ENCODE measurements at regions not wholly inside any gene's neighbourhood (a gene's known extent, or its start where the extent isn't known, plus 50 kb on each side); places are given as distances from the start of the nearest gene placed in this dataset.

GRCh38 chr6:40074306-40075055 is 140.2 kb upstream of the MOCS1 start:
- DNase-seq (ENCODE audit: low spot score) = no peak

- no peak for DNase-seq (ENCODE audit: low spot score)
Observed at GRCh38 chr6:40066372-40066771, 132.1 kb upstream of the MOCS1 start.

GRCh38 chr6:40056865-40057264 is 122.6 kb upstream of the MOCS1 start:
- DNase-seq (ENCODE audit: low spot score) = no peak

DNA sequence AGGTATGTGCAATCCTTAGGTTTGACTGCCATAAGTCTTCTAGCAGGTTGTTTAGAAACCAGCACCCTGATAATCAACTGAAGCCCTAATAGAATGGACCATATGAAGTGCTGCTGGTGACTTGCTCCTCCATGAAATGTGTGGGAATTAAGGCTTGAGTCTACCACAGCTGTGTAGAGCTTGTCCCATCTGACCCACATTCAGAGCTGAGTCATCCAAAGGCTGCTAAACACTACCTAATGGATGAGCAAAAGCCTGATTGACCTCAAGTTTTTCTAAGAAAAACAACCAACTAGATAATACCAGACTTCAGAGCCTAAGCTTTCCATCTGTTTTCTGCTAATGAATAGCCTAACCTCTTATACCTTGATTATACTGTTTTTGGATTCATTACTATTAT is 120.3 kb upstream of the MOCS1 start:
- no peak for DNase-seq (ENCODE audit: low spot score)

DNA sequence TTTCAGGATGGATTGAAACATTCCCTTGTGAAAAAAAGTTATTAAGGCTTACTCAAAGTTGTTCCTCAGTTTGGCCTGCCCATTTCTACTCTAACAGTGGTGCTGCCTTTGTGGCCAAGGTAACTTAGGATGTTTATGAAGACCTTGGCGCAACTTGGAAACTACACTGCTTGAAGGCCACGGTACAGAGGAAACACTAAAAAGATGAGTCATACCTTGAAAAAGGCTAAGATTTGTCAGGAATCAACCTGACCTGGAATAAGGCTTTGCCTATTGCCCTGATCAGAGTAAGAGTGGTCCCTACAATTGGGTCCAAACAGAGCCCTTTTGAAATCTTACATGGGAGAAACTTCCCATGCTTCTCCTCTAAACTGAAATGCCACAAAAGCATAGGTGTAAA is 119.9 kb upstream of the MOCS1 start:
- no peak for DNase-seq (ENCODE audit: low spot score)

GRCh38 chr6:40049128-40049527 is 114.9 kb upstream of the MOCS1 start:
- no peak for DNase-seq (ENCODE audit: low spot score)

DNA sequence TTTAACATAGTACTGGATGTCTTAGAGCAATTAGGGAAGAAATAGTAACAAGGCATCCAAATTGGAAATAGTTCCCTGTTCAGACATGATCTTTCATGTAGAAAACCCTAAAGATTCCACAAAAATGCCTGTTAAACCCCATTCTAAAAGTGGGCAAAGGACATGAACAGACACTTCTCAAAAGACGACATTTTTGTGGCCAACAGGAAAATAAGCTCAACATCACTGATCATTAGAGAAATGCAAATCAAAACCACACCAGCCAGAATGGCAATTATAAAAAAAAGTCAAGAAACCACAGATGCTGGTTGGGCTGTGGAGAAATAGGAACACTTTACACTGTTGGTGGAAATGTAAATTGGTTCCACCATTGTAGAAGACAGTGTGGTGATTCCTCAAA is 109.9 kb upstream of the MOCS1 start:
- no peak for DNase-seq (ENCODE audit: low spot score)

DNA sequence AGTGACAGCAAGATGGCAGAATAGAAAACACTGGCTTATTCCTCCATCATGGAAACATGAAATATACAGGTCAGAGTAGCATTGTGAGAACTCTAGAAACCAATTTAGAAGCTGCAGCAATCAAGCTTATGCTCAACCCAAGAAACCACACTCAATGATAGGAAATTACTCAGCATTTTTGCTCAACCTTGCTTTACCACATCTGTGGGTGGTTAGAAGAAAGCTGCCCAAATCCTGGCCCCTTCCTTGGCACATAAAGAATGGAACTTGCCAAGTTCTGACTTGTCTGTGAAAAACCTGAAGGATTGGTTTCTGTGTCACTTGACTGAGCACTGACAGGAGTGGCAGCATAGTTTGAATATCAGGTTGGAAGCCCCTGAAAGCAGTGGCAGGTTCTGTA is 108.0 kb upstream of the MOCS1 start:
- no peak for DNase-seq (ENCODE audit: low spot score)

- no peak for DNase-seq (ENCODE audit: low spot score)
Observed at GRCh38 chr6:40039042-40039441, 104.8 kb upstream of the MOCS1 start.

DNA sequence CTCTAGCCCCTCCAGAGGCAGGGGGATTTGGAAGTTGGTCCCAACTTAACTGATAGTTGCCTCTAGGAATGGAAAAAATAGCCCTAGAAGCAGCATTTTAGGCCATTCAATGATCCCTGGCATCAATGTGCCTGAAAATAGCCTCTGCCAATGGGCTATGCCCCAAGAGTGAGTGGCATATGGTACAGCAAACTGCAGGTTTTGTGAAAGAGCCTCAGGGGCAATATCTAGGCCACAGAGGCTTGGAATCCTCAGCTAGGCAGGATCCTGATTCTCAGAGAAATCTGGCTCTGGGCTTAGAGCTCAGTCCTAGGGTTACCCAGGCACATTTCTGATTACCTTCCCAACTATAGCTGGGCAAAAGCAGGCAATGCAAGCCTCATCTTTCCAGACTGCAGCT is 104.4 kb upstream of the MOCS1 start:
- DNase-seq (ENCODE audit: low spot score) = no peak

DNA sequence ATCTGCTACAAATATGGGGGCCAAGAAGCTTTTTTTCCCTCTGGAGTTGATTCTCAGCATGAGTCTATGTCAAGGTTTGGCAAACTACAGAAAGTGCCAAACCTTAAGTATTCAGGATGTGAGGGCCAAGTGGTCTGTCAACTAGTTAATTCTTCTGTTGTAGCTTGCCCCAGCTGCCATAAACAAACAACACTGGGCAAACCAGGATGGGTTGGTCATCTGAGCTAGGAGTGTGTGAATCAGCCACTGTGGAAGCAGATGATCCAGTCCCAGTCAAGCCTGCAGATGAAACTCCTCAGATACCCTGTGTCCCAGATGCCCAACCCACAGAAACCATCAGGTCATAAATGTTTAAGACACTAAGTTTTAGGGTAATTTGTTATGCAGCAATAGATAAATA is 103.0 kb upstream of the MOCS1 start:
- no peak for DNase-seq (ENCODE audit: low spot score)

DNA sequence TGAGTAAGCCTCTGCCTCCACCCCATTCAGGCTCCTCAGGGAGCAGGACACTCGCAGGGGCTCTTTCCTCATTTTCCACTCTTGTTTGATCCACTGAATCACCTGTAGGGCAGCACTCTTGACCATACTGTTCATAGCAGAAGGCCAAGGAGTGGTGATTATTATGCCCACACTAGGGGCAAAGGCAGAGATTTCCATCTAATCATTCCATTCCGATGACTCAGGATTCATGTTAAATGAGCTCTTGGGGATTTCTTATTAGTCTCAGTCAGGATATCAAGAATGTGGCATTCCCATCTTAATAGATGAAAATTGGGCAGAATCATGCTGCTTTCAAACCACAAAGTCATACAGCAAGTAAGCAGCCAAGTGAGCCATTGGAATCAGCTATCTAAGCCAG is 101.9 kb upstream of the MOCS1 start:
- no peak for DNase-seq (ENCODE audit: low spot score)

DNA sequence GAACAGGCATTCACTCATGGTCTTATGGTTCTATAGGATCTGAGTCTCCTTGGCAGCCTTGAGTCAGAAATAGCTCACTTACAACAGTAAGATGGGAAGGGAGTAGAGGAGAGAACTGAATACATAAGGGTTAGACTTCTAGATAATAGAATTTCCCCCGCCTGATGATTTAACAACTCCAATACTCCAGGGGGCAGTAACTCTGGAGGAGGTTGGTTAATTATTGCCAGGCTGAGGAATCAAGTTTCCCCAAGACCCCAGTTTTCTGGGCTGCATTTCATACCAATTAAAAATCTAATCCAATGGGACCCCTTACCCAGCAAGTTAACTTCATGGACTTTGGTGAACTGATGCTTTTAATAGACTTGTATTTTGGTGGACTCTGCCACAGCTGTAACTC is 94.2 kb upstream of the MOCS1 start:
- no peak for DNase-seq (ENCODE audit: low spot score)

GRCh38 chr6:40022867-40023266 is 88.6 kb upstream of the MOCS1 start:
- no peak for DNase-seq (ENCODE audit: low spot score)

DNA sequence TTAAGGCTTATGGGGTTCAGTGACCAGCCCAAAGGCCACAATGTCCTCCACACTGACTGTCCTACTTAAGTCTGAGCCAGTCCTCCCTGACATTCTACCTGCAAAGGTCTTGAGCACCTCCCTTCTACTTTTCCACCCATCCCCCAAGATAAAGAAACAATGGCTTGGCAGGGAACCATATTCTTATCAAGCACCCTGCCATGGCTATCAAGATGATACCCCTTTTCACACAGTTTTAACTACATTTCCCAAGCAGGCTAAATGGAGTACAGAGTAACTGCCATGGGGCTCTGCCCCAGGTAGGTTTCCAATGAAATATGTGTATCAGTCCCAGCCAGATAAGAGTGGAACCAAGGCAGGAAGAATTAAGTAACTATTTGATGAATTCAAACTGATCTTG is 85.9 kb upstream of the MOCS1 start:
- no peak for DNase-seq (ENCODE audit: low spot score)

- no peak for DNase-seq (ENCODE audit: low spot score)
Observed at GRCh38 chr6:40015530-40015929, 81.3 kb upstream of the MOCS1 start.

GRCh38 chr6:40011844-40012243 is 77.6 kb upstream of the MOCS1 start:
- no peak for DNase-seq (ENCODE audit: low spot score)

GRCh38 chr6:40000964-40001515 is 66.8 kb upstream of the MOCS1 start:
- DNase-seq (ENCODE audit: low spot score) = no peak

- DNase-seq (ENCODE audit: low spot score) = no peak
Observed at GRCh38 chr6:39999006-39999867, 65.0 kb upstream of the MOCS1 start.

DNA sequence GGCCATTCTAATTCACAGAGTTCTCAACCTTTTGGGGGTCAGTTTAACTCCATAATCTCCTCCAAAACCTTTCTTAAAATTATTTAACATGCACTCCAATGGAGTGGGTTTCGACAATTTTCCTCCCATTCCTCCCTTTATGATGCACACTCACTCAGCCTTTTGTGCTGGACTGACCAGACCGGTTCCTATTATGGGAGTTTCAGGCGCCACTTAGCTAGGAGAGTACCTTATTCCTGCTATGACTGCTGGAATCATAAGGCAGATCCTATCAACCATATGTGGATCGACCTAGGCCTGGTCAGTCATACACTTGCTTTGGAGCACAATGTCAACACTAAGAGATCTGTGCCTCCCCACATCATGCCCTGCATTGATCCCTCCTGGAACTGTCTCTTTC is 63.9 kb upstream of the MOCS1 start:
- DNase-seq (ENCODE audit: low spot score) = no peak

DNA sequence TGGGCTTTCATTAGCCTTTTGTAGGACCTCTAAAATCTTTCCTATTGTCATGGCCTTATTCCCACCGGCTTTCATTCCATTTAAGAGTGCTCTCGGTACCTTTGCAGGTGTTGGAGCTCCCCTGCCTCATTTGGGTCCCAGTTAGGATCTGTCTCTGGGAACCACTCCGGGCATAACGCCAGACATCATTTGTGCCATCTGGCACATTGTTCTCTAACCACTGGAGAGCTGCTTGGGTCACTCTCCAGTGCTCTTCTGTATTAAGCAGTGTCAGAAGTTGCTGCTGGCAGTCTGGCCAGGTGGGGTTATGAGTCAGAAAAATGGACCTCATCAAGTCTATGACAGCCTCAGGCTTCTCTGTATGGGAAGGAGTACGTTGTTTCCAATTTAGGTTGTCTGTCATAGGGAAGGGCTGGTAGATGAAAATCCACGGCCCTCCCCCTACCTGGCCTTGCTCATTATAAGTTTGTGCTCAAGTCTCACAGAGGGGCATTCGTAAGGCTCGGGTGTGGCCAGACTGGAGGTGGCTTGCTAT is 62.9 kb upstream of the MOCS1 start:
- no peak for DNase-seq (ENCODE audit: low spot score)

DNA sequence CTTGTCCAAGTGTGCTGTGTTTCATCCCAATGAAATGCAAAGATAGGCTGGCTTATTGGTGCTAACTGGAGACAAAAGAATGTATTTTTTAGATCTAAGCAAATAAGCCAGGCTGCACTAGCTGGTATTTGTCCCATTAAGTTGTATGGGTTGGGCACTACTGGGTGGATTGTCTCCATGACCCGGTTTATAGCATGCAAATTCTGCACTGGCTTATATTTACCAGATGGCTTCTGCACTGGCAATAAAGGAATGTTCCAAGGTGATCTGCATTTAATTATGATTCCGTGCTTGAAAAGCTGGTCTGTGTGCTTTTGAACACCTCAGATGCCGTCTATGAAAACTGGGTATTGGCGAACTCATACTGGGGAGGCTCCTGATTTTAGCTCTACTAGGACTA is 61.4 kb upstream of the MOCS1 start:
- no peak for DNase-seq (ENCODE audit: low spot score)

All from CD4-positive, alpha-beta T cell treated with Interleukin-15 for 4 hours (primary cell).